Spleen (tissue), 11 donors: ENCODE measurements at regions not wholly inside any gene's neighbourhood (a gene's known extent, or its start where the extent isn't known, plus 50 kb on each side); places are given as distances from the start of the nearest gene placed in this dataset.
A peak's percentile ranks its signal among the peaks of the same experiment; 100 is the strongest.

Experiments
- DNase-seq: peaks from one replicate; pipeline ENCODE4 v3.0.0-alpha.2; 2020
- H3K27ac ChIP-seq, 8 donors: fragments of 200-600 bp; sonication (generic) in 7 of 8; 1 replicate in 4 of 8; 2 replicates in 4 of 8; pipeline versions ENCODE4 v1.5.0 to v1.8.0; 2016 to 2021; ENCODE audit warnings: inconsistent platforms in 4 of 8, mild to moderate bottlenecking in 4 of 8, moderate library complexity in 1 of 8
- H3K27me3 ChIP-seq, 7 donors: fragments of 200-600 bp; sonication (generic) in 6 of 7; replicated peaks in 1 of 7; 1 replicate in 4 of 7; 2 replicates in 3 of 7; pipeline versions ENCODE4 v1.5.0 to v1.8.0; 2016 to 2021; ENCODE audit warnings: inconsistent platforms in 3 of 7, mild to moderate bottlenecking in 1 of 7
- H3K36me3 ChIP-seq, 6 donors: fragments of 200-600 bp; sonication (generic) in 5 of 6; 1 replicate in 4 of 6; 2 replicates in 2 of 6; pipeline versions ENCODE4 v1.5.0 to v1.8.0; 2016 to 2021; ENCODE audit warnings: inconsistent platforms in 2 of 6
- H3K4me1 ChIP-seq, 6 donors: fragments of 200-600 bp; sonication (generic) in 5 of 6; 1 replicate in 3 of 6; 2 replicates in 3 of 6; pipeline versions ENCODE4 v1.5.0 to v1.8.0; 2016 to 2021; ENCODE audit warnings: inconsistent platforms in 3 of 6
- H3K4me3 ChIP-seq, 8 donors: fragments of 200-600 bp; sonication (generic) in 7 of 8; 1 replicate in 4 of 8; 2 replicates in 4 of 8; pipeline versions ENCODE4 v1.5.0 to v1.8.0; 2016 to 2021; ENCODE audit warnings: inconsistent platforms in 4 of 8, mild to moderate bottlenecking in 4 of 8, moderate library complexity in 2 of 8
- H3K9me3 ChIP-seq, 8 donors: fragments of 200-600 bp; sonication (generic) in 7 of 8; 1 replicate in 4 of 8; 2 replicates in 4 of 8; pipeline versions ENCODE4 v1.5.0 to v1.8.0; 2016 to 2021; ENCODE audit warnings: inconsistent platforms in 4 of 8
- POLR2A ChIP-seq, 3 donors: fragments of 450-650 bp; IDR thresholded peaks; one replicate each; pipeline ENCODE4 v1.5.1; 2017; ENCODE audit warnings: antibody characterized with exemption in 3 of 3, mild to moderate bottlenecking in 1 of 3
- POLR2AphosphoS5 ChIP-seq, 3 donors: sonication (generic); formaldehyde crosslinking; IDR thresholded peaks; one replicate each; pipeline ENCODE4 v1.5.1; 2017; ENCODE audit warnings: antibody characterized with exemption in 3 of 3
- WGBS, 5 donors: extraction: QIAGEN DNeasy Blood & Tissue Kit in 3 of 5; methylation state at CpG; one replicate each; pipeline versions ENCODE4 v1.1.5 to v1.1.7; 2013 to 2018; 5-methylcytosine and 5-hydroxymethylcytosine counted together
- intact Hi-C: fragments of 100-400 bp; cut with DNase I; formaldehyde crosslinking; loops from one replicate; pipeline ENCODE4 v1.15.0; 2023; ENCODE audit warnings: low total_unique reads
- TF ChIP-seq, protein P1 (sequence below), 11 experiments: fragments of 200-600 bp in 7 of 11; fragments of 450-650 bp in 4 of 11; sonication (generic) in 4 of 11; IDR thresholded peaks in 8 of 11; conservative IDR thresholded peaks in 3 of 11; 1 replicate in 7 of 11; 2 replicates in 4 of 11; pipeline versions ENCODE4 v1.4.0 to v1.8.0; 2016 to 2021; ENCODE audit warnings: antibody characterized with exemption in 11 of 11, inconsistent platforms in 4 of 11, mild to moderate bottlenecking in 1 of 11
- donor health status: healthy with polysubstance abuse.
- donor health status: DM: no; HTN: no; CAD: no; lungs with moderate emphysema.
- donor health status: DM: no; HTN: no; CAD: no.
- donor health status: Bipolar disorder and iron deficiency.
- donor health status: healthy.
- donor health status: DM: no; HTN: no; CAD: no.
- donor health status: DM: yes; HTN: yes; CAD: no.

- intact Hi-C loops, result no loop called here
- Histone ChIP-seq H3K27ac (peak overlapping the region in 5 of 8 donors; percentile 27 to 74 (median 57)), H3K36me3 (no peaks in the 10 kb centered on the region), H3K4me3 (no peak overlapping the region), H3K27me3 (no peaks in the 10 kb centered on the region), H3K4me1 (peaks cover 0 to 51% (median 9%) of the 10 kb centered on the region in 6 donors), H3K9me3 (no peaks in the 10 kb centered on the region)
- no peak for DNase-seq
- TF ChIP-seq POLR2A (IDR thresholded peaks at IDR 0.05) (no peak), POLR2AphosphoS5 (IDR thresholded peaks at IDR 0.05) (no peak)
- TF ChIP-seq, protein P1, sequence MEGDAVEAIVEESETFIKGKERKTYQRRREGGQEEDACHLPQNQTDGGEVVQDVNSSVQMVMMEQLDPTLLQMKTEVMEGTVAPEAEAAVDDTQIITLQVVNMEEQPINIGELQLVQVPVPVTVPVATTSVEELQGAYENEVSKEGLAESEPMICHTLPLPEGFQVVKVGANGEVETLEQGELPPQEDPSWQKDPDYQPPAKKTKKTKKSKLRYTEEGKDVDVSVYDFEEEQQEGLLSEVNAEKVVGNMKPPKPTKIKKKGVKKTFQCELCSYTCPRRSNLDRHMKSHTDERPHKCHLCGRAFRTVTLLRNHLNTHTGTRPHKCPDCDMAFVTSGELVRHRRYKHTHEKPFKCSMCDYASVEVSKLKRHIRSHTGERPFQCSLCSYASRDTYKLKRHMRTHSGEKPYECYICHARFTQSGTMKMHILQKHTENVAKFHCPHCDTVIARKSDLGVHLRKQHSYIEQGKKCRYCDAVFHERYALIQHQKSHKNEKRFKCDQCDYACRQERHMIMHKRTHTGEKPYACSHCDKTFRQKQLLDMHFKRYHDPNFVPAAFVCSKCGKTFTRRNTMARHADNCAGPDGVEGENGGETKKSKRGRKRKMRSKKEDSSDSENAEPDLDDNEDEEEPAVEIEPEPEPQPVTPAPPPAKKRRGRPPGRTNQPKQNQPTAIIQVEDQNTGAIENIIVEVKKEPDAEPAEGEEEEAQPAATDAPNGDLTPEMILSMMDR (IDR thresholded peaks at IDR 0.05 in 8 of 11, conservative IDR thresholded peaks at IDR 0.05 in 3 of 11), result no peak
These were observed 136.1 kb downstream of the KCTD12 start for GRCh38 chr13:76750126-76750525.

DNA sequence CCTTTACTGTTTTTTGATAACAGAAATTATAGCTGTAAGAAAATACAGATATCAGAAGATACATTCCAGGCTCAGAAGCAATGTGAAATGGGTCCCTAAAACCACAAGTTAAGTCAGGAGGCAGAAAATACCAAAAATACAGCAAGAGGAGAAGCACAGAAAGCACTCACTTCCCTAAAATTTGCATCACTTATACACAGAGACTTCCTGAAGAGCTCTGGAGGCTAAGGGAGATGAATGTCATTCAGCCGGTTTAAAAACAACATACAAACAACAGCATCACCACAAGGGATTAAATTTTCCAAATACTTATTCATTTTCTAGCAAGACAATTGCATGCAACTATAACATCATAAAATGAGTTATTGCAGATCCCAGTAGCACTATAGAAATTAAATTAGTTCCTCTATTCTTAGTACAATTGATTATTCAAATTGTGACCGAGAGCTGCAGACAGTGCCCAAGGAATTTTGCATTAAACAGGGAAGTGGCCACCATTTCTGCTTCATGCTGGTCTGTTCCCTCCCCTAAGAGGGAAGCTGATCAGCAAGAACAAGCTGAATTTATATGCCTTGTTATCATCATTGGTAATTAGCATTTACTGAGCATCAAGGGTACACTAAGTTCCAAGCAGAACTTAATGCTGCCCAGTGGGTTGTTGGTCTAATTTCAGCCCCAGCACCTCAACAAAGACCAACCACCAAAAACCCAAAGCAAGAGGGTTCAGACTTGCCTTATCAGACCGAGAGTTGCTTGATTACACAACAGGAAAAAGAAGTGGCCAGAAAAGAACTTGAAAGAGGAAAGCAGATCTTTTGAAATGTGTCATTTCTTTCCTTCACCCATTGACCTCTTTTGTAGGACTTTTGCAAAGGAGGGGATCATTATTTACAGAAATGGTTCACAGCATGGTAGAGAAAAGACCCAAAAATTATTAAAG lies 140.7 kb downstream of the KCTD12 start:
- Histone ChIP-seq H3K27ac (peak overlapping the region in 7 of 8 donors; percentile 69 to 87 (median 78)), H3K9me3 (peaks cover 0 to 27% (median 12%) of the 10 kb centered on the region in 8 donors), H3K4me1 (peaks cover 0 to 40% (median 10%) of the 10 kb centered on the region in 6 donors), H3K36me3 (no peaks in the 10 kb centered on the region), H3K4me3 (peak overlapping the region in 1 of 8 donors; percentile 23), H3K27me3 (no peaks in the 10 kb centered on the region)
- 11 to 27% (median 16%) methylated on average over 3 of the region's 3 CpGs for WGBS, 5 donors
- TF ChIP-seq, protein P1 (IDR thresholded peaks at IDR 0.05 in 8 of 11, conservative IDR thresholded peaks at IDR 0.05 in 3 of 11), result no peak
- peak in 1 of 3 donors; percentile 19 for TF ChIP-seq POLR2AphosphoS5 (IDR thresholded peaks at IDR 0.05)
- intact Hi-C loops, result no loop called here
- no peak for DNase-seq

DNA sequence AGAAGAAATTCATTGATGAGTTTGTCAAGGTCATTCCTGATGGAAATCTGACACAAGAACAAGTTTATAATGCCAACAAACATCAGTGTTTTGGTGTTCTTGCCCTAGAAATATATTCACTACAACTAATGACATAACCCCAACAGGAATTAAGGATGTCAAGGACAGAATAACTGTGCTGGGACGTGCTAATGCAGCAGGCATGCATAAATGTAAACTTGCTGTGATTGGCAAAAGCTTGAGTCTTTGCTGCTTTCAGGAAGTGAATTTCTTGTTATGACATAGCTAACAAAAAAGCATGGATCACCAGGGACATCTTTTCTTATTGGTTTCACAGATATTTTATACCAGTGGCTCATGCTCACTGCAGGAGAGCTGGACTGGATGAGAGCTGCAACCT lies 144.6 kb downstream of the KCTD12 start:
- no peaks in the 10 kb centered on the region for H3K36me3 ChIP-seq
- H3K27me3 ChIP-seq, result no peaks in the 10 kb centered on the region
- TF ChIP-seq POLR2A (IDR thresholded peaks at IDR 0.05) (no peak), POLR2AphosphoS5 (IDR thresholded peaks at IDR 0.05) (no peak)
- TF ChIP-seq, protein P1 (IDR thresholded peaks at IDR 0.05 in 8 of 11, conservative IDR thresholded peaks at IDR 0.05 in 3 of 11), result no peak
- 34 to 87% (median 71%) methylated on average over 1 of the region's 1 CpG for WGBS, 5 donors
- peaks cover 0 to 27% (median 12%) of the 10 kb centered on the region in 8 donors for H3K9me3 ChIP-seq
- H3K27ac ChIP-seq, result no peak overlapping the region
- no peak overlapping the region for H3K4me3 ChIP-seq
- intact Hi-C loops, result no loop called here
- no peak for DNase-seq
- peaks cover 0 to 25% (median 10%) of the 10 kb centered on the region in 6 donors for H3K4me1 ChIP-seq

DNA sequence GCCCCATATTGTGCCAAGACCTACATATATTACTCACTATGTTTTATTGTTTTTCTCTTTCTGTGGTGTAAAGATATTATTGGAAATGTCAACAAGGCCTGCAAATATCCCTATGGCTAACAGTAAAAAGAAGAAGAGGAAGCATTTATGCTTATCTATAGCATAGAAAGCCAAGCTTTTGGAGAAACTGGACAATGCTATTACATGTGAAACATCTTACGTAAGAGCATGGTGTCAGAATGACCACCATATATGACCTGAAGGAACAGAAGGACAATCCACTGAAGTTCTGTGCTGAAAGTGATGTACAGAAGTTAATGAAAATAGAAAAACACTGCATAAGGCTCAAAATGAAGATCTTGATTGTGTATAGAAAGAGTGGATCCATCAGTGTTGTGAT lies 145.2 kb downstream of the KCTD12 start:
- 92 to 96% (median 94%) methylated on average over 1 of the region's 1 CpG for WGBS, 5 donors
- intact Hi-C loops, result no loop called here

More for the DNA sequence above, 145.2 kb downstream of the KCTD12 start:
- TF ChIP-seq, protein P1 (IDR thresholded peaks at IDR 0.05 in 8 of 11, conservative IDR thresholded peaks at IDR 0.05 in 3 of 11), result no peak
- TF ChIP-seq POLR2AphosphoS5 (IDR thresholded peaks at IDR 0.05), result no peak
- no peak for TF ChIP-seq POLR2A (IDR thresholded peaks at IDR 0.05)
- Histone ChIP-seq H3K4me1 (peaks cover 0 to 19% (median 9%) of the 10 kb centered on the region in 6 donors), H3K27me3 (no peaks in the 10 kb centered on the region), H3K4me3 (no peak overlapping the region), H3K27ac (no peak overlapping the region), H3K36me3 (no peaks in the 10 kb centered on the region), H3K9me3 (peaks cover 0 to 27% (median 12%) of the 10 kb centered on the region in 8 donors)
- no peak for DNase-seq
